GM10266 (cell line): ENCODE measurements at regions not wholly inside any gene's neighbourhood (a gene's known extent, or its start where the extent isn't known, plus 50 kb on each side); places are given as distances from the start of the nearest gene placed in this dataset.

Experiments
- DNase-seq: peaks from one replicate; pipeline ENCODE4 v3.0.0; 2012; ENCODE audit errors: extremely low spot score
- CTCF ChIP-seq: IDR thresholded peaks from 2 replicates; pipeline ENCODE4 v1.5.1; 2012; ENCODE audit warnings: mild to moderate bottlenecking, low read depth; ENCODE audit not compliant: control insufficient read depth, insufficient read depth; ENCODE audit errors: missing control alignments

- no peak for DNase-seq
- no peak for TF ChIP-seq CTCF
Measured at GRCh38 chr19:46921071-46921470, 60.3 kb downstream of the ARHGAP35 start.

- no peak for TF ChIP-seq CTCF
- no peak for DNase-seq
Measured at GRCh38 chr19:46922465-46922864, 61.7 kb downstream of the ARHGAP35 start.

- TF ChIP-seq CTCF, result no peak
- peak; percentile 31 for DNase-seq
Measured at GRCh38 chr19:46924874-46925547, 64.2 kb downstream of the ARHGAP35 start.

- no peak for TF ChIP-seq CTCF
- no peak for DNase-seq
Measured at GRCh38 chr19:46925548-46925950, 64.8 kb downstream of the ARHGAP35 start.

- TF ChIP-seq CTCF, result no peak
- DNase-seq, result no peak
Measured at GRCh38 chr19:46926170-46927071, 65.6 kb downstream of the ARHGAP35 start.

GRCh38 chr19:46927106-46927505 lies 66.3 kb downstream of the ARHGAP35 start:
- no peak for DNase-seq
- no peak for TF ChIP-seq CTCF

GRCh38 chr19:46927893-46928292 lies 67.1 kb downstream of the ARHGAP35 start:
- no peak for DNase-seq
- TF ChIP-seq CTCF, result no peak
